Fibroblast of lung (primary cell): ENCODE measurements at regions not wholly inside any gene's neighbourhood (a gene's known extent, or its start where the extent isn't known, plus 50 kb on each side); places are given as distances from the start of the nearest gene placed in this dataset.

Experiments used
- CTCF ChIP-seq, 2 donors: IDR thresholded peaks in 1 of 2; conservative IDR thresholded peaks in 1 of 2; 1 replicate in 1 of 2; 2 replicates in 1 of 2; pipeline ENCODE4 v1.5.1; 2011 to 2012; ENCODE audit warnings: low read length in 2 of 2, control low read depth in 1 of 2, inconsistent platforms in 1 of 2, low read depth in 1 of 2, mild to moderate bottlenecking in 1 of 2
- EZH2 ChIP-seq: IDR thresholded peaks from 2 replicates; pipeline ENCODE4 v1.5.1; 2012; ENCODE audit warnings: low read length, control low read depth, mild to moderate bottlenecking; ENCODE audit errors: missing control alignments

- no peak for TF ChIP-seq CTCF (conservative IDR thresholded peaks at IDR 0.05 in 1 of 2, IDR thresholded peaks at IDR 0.05 in 1 of 2; ENCODE audit: low read depth in 1 of 2, low read length in 2 of 2)
- no peak for TF ChIP-seq EZH2
Measured at GRCh38 chr1:82894635-82895034, 1093.9 kb downstream of the ADGRL2 start.
